ENCODE measurements at regions not wholly inside any gene's neighbourhood (a gene's known extent, or its start where the extent isn't known, plus 50 kb on each side); places are given as distances from the start of the nearest gene placed in this dataset.

GRCh38 chr12:77777274-77777673 is 53.4 kb upstream of the NAV3 start:
- no peak for DNase-seq

DNA sequence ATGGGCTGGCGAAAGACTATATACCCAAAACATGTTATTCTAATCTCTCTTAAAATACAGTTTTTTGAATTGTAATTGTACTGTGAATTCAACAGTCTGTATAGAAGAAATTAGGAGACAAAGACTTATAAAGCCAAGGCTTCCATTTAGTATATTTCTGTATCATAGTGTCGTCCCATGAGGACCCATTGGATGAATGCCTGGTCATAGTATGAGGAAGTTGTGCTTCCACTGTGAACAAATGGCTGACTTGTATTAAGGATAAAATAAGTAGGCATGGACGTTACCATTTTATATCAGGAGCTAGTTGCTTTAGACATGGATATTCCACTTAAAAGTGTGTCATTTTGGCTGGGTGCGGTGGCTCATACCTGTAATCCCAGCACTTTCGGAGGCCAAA is 55.9 kb upstream of the NAV3 start:
- no peak for DNase-seq

DNA sequence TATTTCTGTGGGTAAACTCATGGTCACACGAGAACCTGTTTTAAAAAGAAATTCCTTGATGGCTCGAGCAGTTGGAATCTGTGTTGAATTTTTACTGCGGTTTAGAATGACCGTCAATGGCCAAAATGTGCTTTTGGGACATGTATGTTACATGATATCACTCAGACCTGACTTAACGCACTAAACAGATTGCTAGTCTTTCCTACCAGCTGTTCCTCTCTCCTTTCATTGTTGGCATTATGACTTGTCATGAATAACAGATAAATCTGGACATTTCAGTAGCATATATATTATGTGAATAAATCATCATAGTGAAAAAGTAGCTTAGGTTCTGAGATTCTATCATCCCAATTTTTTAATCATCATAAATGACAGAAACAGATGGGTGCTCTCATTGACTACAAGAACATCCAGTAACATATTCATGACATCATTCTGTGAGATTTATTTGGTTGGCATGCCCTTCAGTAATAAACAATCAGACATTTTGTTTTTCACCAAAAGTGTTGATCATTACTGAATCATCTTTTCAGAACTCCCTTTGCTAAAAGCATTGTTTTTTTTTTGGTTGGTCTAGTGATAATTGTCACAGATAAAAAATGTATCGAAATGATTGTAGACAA is 57.9 kb upstream of the NAV3 start:
- DNase-seq = no peak

- no peak for DNase-seq
Measured at GRCh38 chr12:77768558-77768957, 62.1 kb upstream of the NAV3 start.

- DNase-seq = no peak
Measured at GRCh38 chr12:77767756-77768343, 62.8 kb upstream of the NAV3 start.

DNA sequence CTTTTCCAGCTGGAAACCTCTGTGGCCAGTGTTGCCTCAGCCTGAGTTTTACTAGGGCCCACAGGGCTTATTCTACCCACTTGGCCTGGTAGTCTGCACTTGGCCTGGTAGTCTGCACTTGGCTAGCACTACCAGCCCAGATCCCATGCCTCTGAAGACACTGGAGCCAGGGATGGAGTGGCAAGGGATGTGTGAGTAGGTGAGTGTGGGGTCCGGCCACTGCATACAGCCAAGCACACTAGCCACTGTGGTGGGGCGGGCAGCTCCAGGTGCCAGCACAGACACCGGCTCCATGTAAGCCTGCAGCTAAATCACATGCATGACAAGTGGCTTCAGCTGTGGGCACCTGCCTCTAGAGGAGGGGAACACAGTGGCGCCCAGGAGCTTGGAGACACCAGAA is 63.4 kb upstream of the NAV3 start:
- DNase-seq = no peak

DNA sequence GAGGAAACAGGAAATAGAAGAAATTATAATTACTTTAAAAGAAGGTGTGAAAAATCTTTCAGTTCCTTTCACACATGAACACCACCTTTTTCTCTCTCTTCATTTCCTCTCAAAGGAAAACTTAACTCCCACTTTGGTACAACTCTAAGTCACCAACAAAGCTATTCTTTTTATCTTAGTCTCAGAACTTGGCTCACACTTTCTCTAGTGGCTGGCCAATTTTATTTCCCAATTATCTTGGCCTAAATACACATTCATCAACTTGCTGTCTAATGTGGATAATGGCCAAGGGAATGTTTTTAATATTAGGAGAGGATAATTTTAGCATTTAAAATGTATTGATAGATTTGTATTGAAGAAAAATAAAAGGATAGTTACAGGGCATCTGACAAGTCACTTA is 64.5 kb upstream of the NAV3 start:
- DNase-seq = no peak

DNA sequence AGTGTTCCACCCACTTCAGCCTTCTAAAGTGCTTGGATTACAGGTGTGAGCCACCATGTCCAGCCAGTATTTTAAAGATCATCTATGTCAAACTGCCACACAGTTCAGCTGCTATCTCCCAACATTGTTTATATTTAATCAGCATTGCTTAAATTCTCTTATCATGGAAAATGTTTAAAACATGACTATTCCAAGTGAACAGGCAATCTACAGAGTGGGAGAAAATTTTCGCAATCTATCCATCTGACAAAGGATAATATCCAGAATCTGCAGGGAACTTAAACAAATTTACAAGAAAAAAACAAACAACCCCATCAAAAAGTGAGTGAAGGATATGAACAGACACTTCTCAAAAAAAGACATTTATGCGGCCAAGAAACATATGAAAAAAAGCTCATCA is 69.4 kb upstream of the NAV3 start:
- no peak for DNase-seq

- DNase-seq = no peak
Measured at GRCh38 chr12:77760271-77761025, 70.2 kb upstream of the NAV3 start.

DNA sequence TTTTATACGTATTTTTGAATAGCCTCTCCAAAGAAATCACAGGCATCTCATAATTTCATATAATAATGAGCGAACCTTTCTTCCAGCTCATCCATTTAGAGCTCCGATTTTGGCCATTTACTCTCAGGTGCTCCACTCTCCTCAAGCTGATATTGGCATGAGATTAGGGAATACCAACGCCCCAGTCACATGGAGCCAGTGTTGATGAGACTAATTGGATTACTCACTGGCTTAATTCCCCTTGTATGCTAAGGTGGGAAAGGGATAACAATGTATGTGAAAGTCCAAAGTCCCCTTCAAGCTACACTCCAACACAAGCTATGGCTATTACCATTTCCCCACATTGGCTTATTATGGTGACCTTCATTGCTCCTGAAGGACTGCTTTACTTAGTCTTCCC is 76.6 kb upstream of the NAV3 start:
- no peak for DNase-seq

GRCh38 chr12:77751939-77752338 is 78.8 kb upstream of the NAV3 start:
- no peak for DNase-seq

GRCh38 chr12:77746096-77746495 is 84.6 kb upstream of the NAV3 start:
- peak; percentile 4 for DNase-seq

DNA sequence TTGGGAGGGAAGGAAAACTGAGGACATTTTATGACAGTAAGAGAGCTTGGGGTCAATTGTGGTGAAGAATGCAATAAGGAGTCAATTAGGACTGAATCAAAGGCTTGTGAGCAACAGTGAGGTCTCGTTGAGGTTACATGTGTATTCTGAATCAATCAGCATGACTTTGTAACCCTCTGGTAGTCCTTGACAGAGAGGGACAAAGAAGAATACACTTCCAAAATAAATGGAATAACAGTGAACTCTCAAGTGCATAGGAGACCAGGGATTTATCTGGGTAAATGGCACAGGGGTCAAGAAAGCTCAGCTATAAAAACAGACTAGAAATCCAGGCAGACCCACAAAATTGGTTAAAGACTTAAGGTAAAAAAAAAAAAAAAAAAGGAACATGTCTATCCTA is 85.1 kb upstream of the NAV3 start:
- no peak for DNase-seq

- DNase-seq = no peak
Measured at GRCh38 chr12:77742631-77743030, 88.1 kb upstream of the NAV3 start.

- DNase-seq = no peak
Measured at GRCh38 chr12:77741974-77742517, 88.6 kb upstream of the NAV3 start.

GRCh38 chr12:77736219-77736965 is 94.3 kb upstream of the NAV3 start:
- DNase-seq = no peak

DNA sequence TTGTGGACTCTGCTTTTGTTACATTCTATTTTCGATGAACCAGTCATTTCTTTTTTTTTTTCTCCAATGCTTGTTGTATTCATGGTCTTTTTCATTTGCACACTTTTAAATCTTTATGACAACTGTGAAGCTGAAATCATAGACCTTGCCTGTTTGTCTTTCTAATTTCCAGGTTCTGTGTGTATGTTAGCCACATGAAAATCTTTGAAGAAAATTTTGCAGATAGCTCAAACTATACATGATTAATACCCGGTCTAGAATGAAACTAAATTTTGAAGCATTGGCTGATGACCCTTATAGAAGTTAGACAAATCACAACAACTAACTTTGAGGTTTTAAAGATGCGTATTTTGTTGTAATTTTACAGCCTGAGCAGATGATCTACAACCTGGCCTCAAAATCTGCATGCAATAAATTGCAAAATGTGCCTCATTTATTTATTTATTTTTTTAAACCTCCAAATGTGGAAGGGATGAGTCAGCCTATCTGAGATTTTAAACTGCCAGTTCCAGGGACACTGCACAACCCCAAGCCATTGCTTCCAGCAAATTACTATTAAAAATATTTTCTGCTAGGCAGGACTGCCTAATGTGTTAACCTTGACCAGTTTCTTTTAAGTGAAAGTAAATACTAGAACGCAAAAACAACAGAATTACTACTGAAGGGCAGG is 96.3 kb upstream of the NAV3 start:
- DNase-seq = no peak

GRCh38 chr12:77728018-77728417 is 102.7 kb upstream of the NAV3 start:
- no peak for DNase-seq

DNA sequence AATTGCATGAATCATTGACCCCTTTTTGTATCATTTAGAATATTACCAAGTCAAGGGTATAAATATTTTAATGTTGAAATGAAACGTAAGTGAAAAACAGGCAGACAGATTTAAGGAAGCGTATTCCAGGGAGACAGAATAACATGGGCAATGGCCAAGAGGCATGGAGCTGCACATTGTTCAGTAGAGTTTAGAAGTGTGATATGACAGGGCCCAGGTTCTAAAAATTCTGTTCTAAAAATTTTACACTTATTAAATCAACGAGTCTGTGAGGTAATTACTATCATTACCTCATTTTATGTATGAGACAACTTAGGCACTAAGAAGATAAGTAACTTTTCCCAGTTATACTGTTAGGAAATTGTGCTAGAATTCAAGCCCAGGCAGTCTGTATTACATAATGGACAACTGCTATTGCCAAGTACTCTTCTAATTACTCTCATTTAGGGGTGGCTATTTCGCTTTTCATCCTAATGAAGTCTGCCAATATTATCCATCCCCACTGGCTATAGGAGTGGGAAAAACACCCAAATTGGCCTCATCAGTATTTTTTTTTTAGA is 103.2 kb upstream of the NAV3 start:
- DNase-seq = no peak

GRCh38 chr12:77725611-77726010 is 105.1 kb upstream of the NAV3 start:
- DNase-seq = no peak

DNA sequence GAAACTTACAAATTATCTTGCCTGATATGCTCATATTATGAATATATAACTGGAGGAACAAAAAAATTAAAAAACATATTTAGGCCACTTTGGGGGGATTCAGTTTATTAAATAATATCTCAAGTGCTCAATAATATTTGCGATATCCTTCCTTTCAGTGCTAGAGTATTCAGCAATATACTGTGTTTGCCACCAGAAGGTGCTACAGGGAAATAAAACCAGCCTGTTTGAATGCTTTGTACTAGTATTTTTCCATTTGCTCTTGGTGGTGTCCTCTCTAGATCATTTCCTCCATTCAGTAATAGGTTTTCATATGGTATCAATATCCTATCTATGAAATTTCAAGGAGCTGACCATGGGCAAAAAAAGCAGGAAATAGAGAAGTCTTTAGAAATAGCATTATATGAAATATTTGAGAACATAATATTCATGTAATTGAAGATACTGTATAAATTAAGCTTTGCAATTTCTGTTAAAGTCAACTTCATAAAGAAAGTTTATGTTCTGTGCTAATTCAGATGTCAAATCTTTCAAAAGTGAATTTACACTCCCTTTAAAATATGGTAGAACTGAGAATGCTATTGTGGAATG is 106.2 kb upstream of the NAV3 start:
- no peak for DNase-seq

GRCh38 chr12:77723308-77723707 is 107.4 kb upstream of the NAV3 start:
- no peak for DNase-seq
